OCI-LY3 (cell line): ENCODE measurements at regions not wholly inside any gene's neighbourhood (a gene's known extent, or its start where the extent isn't known, plus 50 kb on each side); places are given as distances from the start of the nearest gene placed in this dataset.

Experiments
- EZH2phosphoT487 ChIP-seq: fragments of 200-600 bp; shearing (Covaris generic); IDR thresholded peaks from 2 replicates; pipeline ENCODE4 v1.6.1; 2018; ENCODE audit warnings: antibody characterized with exemption, mixed run types, low read depth
- TF ChIP-seq, protein P1 (sequence below): fragments of 200-600, 300-600 bp; sonication (generic); IDR thresholded peaks from 2 replicates; pipeline ENCODE4 v1.5.1; 2014; ENCODE audit warnings: antibody characterized with exemption, low read length, low read depth

DNA sequence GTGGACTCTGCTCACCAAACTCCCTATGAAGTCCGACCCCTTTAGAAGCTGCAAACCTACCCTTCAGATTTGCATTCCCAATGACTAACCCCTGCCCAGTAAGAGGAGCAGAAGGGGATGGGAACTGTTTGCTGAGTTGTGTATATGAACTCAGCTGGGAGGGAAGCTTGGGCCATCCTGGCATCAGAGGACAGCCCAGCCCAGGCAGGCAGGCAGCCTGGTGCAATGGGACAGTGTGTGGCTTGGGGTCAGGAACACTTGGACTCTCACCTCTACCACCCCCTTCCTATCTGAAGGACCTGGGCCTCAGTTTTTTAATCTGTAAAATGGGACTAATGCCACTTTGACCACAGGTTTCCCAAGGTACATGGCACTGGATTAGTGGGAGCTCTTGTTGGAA lies 147.4 kb upstream of the GPR26 start:
- TF ChIP-seq, protein P1, sequence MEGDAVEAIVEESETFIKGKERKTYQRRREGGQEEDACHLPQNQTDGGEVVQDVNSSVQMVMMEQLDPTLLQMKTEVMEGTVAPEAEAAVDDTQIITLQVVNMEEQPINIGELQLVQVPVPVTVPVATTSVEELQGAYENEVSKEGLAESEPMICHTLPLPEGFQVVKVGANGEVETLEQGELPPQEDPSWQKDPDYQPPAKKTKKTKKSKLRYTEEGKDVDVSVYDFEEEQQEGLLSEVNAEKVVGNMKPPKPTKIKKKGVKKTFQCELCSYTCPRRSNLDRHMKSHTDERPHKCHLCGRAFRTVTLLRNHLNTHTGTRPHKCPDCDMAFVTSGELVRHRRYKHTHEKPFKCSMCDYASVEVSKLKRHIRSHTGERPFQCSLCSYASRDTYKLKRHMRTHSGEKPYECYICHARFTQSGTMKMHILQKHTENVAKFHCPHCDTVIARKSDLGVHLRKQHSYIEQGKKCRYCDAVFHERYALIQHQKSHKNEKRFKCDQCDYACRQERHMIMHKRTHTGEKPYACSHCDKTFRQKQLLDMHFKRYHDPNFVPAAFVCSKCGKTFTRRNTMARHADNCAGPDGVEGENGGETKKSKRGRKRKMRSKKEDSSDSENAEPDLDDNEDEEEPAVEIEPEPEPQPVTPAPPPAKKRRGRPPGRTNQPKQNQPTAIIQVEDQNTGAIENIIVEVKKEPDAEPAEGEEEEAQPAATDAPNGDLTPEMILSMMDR, result no peak
- no peak for TF ChIP-seq EZH2phosphoT487
